ENCODE measurements at regions not wholly inside any gene's neighbourhood (a gene's known extent, or its start where the extent isn't known, plus 50 kb on each side); places are given as distances from the start of the nearest gene placed in this dataset.

GRCh38 chr16:88325087-88325750 is 57.5 kb upstream of the ZNF469 start:
- Histone ChIP-seq H3K36me3 (ENCODE audit: control insufficient read depth in 2 of 2, insufficient read depth in 1 of 2, low read length in 2 of 2) (no peaks in the 10 kb centered on the region), H3K4me1 (ENCODE audit: control insufficient read depth, insufficient read depth, low read length) (no peaks in the 10 kb centered on the region), H3K27ac (ENCODE audit: extremely low read depth, low read depth, low read length) (no peak overlapping the region), H3K4me3 (ENCODE audit: low read depth, low read length) (no peak overlapping the region), H3K9me3 (ENCODE audit: control insufficient read depth, insufficient read depth, low read depth, low read length) (no peaks in the 10 kb centered on the region)
- TF ChIP-seq ZNF2 (tag by site-specific recombination; IDR thresholded peaks at IDR 0.05), result no peak
- no peak for TF ChIP-seq ZNF785 (tag by site-specific recombination; IDR thresholded peaks at IDR 0.05)
- TF ChIP-seq SP7 (tag by site-specific recombination; IDR thresholded peaks at IDR 0.05), result no peak
- TF ChIP-seq ZNF26 (tag by site-specific recombination; IDR thresholded peaks at IDR 0.05), result no peak
- TF ChIP-seq ZNF560 (tag by site-specific recombination; IDR thresholded peaks at IDR 0.05; ENCODE audit: borderline replicate concordance), result no peak
- no peak for TF ChIP-seq ZSCAN16 (tag by site-specific recombination; IDR thresholded peaks at IDR 0.05)
- no peak for TF ChIP-seq EGR2 (tag by site-specific recombination; IDR thresholded peaks at IDR 0.05; ENCODE audit: low read depth)
- TF ChIP-seq ZNF555 (tag by site-specific recombination; conservative IDR thresholded peaks at IDR 0.05), result no peak
- no peak for TF ChIP-seq SP3 (tag by site-specific recombination; IDR thresholded peaks at IDR 0.05)
- no peak for TF ChIP-seq BCL11A (tag by site-specific recombination; IDR thresholded peaks at IDR 0.05; ENCODE audit: low read depth)
- no peak for TF ChIP-seq ZBTB8A (tag by site-specific recombination; IDR thresholded peaks at IDR 0.05)
- ChIA-PET CTCF (no interaction called here), POLR2A (no interaction called here)

DNA sequence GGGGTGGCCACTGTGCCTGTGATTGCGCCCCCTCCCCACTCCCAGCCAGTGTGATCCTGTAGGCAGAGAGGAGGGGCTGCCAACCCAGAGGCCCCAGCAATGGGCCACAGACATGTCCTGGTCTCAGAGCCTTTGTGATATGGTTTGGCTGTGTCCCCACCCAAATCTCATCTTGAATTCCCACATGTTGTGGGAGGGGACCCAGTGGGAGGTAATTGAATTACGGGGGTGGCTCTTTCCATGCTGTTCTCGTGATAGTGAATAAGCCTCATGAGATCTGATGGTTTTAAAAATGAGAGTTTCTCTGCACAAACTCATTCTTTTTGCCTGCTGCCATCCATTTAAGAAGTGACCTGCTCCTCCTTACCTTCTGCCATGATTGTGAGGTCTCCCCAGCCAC is 56.8 kb upstream of the ZNF469 start:
- Histone ChIP-seq H3K9me3 (ENCODE audit: control insufficient read depth, insufficient read depth, low read depth, low read length) (no peaks in the 10 kb centered on the region), H3K4me1 (ENCODE audit: control insufficient read depth, insufficient read depth, low read length) (no peaks in the 10 kb centered on the region), H3K36me3 (ENCODE audit: control insufficient read depth in 2 of 2, insufficient read depth in 1 of 2, low read length in 2 of 2) (no peaks in the 10 kb centered on the region), H3K4me3 (ENCODE audit: low read depth, low read length) (no peak overlapping the region), H3K27ac (ENCODE audit: extremely low read depth, low read depth, low read length) (no peak overlapping the region)
- ChIA-PET CTCF (no interaction called here), POLR2A (no interaction called here)
- TF ChIP-seq, protein P1, sequence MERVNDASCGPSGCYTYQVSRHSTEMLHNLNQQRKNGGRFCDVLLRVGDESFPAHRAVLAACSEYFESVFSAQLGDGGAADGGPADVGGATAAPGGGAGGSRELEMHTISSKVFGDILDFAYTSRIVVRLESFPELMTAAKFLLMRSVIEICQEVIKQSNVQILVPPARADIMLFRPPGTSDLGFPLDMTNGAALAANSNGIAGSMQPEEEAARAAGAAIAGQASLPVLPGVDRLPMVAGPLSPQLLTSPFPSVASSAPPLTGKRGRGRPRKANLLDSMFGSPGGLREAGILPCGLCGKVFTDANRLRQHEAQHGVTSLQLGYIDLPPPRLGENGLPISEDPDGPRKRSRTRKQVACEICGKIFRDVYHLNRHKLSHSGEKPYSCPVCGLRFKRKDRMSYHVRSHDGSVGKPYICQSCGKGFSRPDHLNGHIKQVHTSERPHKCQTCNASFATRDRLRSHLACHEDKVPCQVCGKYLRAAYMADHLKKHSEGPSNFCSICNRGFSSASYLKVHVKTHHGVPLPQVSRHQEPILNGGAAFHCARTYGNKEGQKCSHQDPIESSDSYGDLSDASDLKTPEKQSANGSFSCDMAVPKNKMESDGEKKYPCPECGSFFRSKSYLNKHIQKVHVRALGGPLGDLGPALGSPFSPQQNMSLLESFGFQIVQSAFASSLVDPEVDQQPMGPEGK (tag by site-specific recombination; IDR thresholded peaks at IDR 0.05), result no peak
- TF ChIP-seq EGR2 (tag by site-specific recombination; IDR thresholded peaks at IDR 0.05; ENCODE audit: low read depth), result peak; percentile 61; the same call in 1 of the 2 replicates
- no peak for TF ChIP-seq ZNF223 (tag by site-specific recombination; IDR thresholded peaks at IDR 0.05)
- no peak for TF ChIP-seq SP3 (tag by site-specific recombination; IDR thresholded peaks at IDR 0.05)
- no peak for TF ChIP-seq ZNF596 (tag by site-specific recombination; IDR thresholded peaks at IDR 0.05)
- no peak for TF ChIP-seq ZNF585B (tag by site-specific recombination; IDR thresholded peaks at IDR 0.05)
- 0 out of 2 replicates have a peak, but pooled peaks have one; percentile 40 for TF ChIP-seq ZNF341 (tag by site-specific recombination; IDR thresholded peaks at IDR 0.05; ENCODE audit: low read depth)
- no peak for TF ChIP-seq OVOL3 (tag by site-specific recombination; IDR thresholded peaks at IDR 0.05)
- TF ChIP-seq ZNF239 (tag by site-specific recombination; IDR thresholded peaks at IDR 0.05), result no peak
- TF ChIP-seq ZNF692 (tag by site-specific recombination; IDR thresholded peaks at IDR 0.05), result no peak
- TF ChIP-seq ZNF645 (tag by site-specific recombination; IDR thresholded peaks at IDR 0.05), result no peak
- no peak for TF ChIP-seq ZNF544 (tag by site-specific recombination; IDR thresholded peaks at IDR 0.05)
- TF ChIP-seq ZNF311 (tag by site-specific recombination; IDR thresholded peaks at IDR 0.05; ENCODE audit: borderline replicate concordance), result no peak
- no peak for TF ChIP-seq ZFP69B (tag by site-specific recombination; IDR thresholded peaks at IDR 0.05)
- no peak for TF ChIP-seq KLF1 (tag by site-specific recombination; IDR thresholded peaks at IDR 0.05)
- TF ChIP-seq ZNF791 (tag by site-specific recombination; IDR thresholded peaks at IDR 0.05), result no peak
- TF ChIP-seq ZNF558 (tag by site-specific recombination; IDR thresholded peaks at IDR 0.05), result no peak
- TF ChIP-seq ZNF169 (tag by site-specific recombination; IDR thresholded peaks at IDR 0.05), result no peak
- peak; percentile 73 for TF ChIP-seq ZFHX2 (tag by site-specific recombination; conservative IDR thresholded peaks at IDR 0.05)
- no peak for TF ChIP-seq ZNF549 (tag by site-specific recombination; IDR thresholded peaks at IDR 0.05)
